PC-9 (cell line): ENCODE measurements at regions not wholly inside any gene's neighbourhood (a gene's known extent, or its start where the extent isn't known, plus 50 kb on each side); places are given as distances from the start of the nearest gene placed in this dataset.

Experiments used
- CTCF ChIP-seq: fragments of 200-600 bp; sonication (generic); conservative IDR thresholded peaks from 2 replicates; pipeline ENCODE4 v1.6.1; 2017; ENCODE audit warnings: mixed run types, antibody characterized with exemption, mild to moderate bottlenecking, moderate library complexity
- EZH2 ChIP-seq: fragments of 200-600 bp; sonication (generic); IDR thresholded peaks from 2 replicates; pipeline ENCODE4 v1.8.0; 2017; ENCODE audit warnings: antibody characterized with exemption, low read depth

GRCh38 chr13:67772807-67773453 lies 542.8 kb upstream of the PCDH9 start:
- TF ChIP-seq CTCF = no peak
- TF ChIP-seq EZH2 = no peak
